ENCODE measurements at regions not wholly inside any gene's neighbourhood (a gene's known extent, or its start where the extent isn't known, plus 50 kb on each side); places are given as distances from the start of the nearest gene placed in this dataset.

DNA sequence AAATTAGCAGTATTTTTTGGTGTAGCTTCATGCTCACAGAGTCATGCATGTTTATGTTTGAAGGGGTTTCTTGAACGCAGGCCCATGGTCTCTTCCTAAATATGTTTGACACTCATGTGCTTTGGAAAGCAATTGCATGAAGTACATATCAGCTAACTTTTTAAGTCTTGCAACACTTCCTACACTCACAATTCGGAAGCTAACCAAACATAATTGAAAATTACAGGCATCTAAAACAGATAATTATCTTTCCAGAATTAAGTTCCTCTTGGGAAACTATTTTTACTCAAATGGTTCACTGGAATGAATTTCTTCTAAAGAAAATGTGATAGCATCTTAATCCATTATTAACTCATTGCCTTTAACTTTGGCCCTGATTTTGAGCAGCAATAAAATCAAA is 438.9 kb downstream of the RAP2B start:
- TF ChIP-seq POLR2A (IDR thresholded peaks at IDR 0.05; ENCODE audit: low read depth, low read length) (no peak), TAF1 (IDR thresholded peaks at IDR 0.05; ENCODE audit: borderline replicate concordance, low read depth, low read length) (no peak)
